ENCODE measurements at regions not wholly inside any gene's neighbourhood (a gene's known extent, or its start where the extent isn't known, plus 50 kb on each side); places are given as distances from the start of the nearest gene placed in this dataset.

DNA sequence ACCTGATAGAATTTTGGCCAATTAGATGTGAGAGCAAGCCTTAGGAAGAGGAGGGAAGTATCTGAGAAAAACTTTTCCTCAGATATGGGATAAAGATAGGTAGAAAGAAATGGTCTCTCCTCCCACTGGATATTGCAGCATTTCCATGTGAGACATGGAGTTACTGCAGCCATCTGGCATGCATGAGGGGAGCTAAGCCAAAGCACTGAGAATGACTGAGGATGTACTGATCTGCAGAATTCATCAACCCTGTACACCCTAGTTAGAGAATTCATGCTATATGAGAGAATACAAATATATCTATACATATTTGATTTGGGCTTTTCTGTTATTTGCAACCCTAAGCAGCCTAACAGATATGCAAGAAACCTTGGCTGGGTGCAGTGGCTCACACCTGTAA is 52.5 kb upstream of the RPL34 start:
- Histone ChIP-seq H3K4me1 (replicated peaks) (no peaks in the 10 kb centered on the region), H3K36me3 (no peaks in the 10 kb centered on the region), H3K27ac (no peak overlapping the region), H3K4me3 (no peak overlapping the region), H3K27me3 (replicated peaks; ENCODE audit: insufficient read depth) (no peaks in the 10 kb centered on the region), H3K9me3 (no peaks in the 10 kb centered on the region)
- TF ChIP-seq POLR2A (IDR thresholded peaks at IDR 0.05) (no peak), POLR2AphosphoS5 (IDR thresholded peaks at IDR 0.05) (no peak)
- TF ChIP-seq, protein P1, sequence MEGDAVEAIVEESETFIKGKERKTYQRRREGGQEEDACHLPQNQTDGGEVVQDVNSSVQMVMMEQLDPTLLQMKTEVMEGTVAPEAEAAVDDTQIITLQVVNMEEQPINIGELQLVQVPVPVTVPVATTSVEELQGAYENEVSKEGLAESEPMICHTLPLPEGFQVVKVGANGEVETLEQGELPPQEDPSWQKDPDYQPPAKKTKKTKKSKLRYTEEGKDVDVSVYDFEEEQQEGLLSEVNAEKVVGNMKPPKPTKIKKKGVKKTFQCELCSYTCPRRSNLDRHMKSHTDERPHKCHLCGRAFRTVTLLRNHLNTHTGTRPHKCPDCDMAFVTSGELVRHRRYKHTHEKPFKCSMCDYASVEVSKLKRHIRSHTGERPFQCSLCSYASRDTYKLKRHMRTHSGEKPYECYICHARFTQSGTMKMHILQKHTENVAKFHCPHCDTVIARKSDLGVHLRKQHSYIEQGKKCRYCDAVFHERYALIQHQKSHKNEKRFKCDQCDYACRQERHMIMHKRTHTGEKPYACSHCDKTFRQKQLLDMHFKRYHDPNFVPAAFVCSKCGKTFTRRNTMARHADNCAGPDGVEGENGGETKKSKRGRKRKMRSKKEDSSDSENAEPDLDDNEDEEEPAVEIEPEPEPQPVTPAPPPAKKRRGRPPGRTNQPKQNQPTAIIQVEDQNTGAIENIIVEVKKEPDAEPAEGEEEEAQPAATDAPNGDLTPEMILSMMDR (IDR thresholded peaks at IDR 0.05) = no peak
- intact Hi-C loops (cut with DNase I) = no loop called here
- no peak for DNase-seq (ENCODE audit: low spot score)

DNA sequence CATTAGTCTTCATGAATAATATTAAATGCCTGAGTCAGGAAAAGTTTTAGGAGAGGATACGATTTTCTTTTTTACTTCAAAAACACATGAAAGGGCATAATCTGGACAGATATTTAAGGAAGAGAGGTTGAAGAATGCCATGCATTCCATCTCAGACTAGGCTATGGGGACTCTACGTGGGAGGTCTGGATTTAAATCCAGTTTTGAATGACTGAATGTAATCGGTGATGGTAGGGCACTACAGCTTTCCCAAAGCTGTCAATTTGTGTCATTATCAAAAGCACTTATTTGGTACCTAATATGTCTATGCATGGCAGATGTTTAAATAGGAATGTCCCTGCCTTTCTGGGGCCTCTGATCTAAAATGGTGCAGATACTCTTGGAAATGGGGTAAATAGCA is 59.3 kb upstream of the RPL34 start:
- TF ChIP-seq, protein P1 (IDR thresholded peaks at IDR 0.05) = no peak
- TF ChIP-seq POLR2AphosphoS5 (IDR thresholded peaks at IDR 0.05) = no peak
- no peak for TF ChIP-seq POLR2A (IDR thresholded peaks at IDR 0.05)
- no peak overlapping the region for H3K4me3 ChIP-seq
- H3K27ac ChIP-seq = no peak overlapping the region
- intact Hi-C loops (cut with DNase I) = no loop called here
- no peaks in the 10 kb centered on the region for H3K36me3 ChIP-seq
- H3K27me3 ChIP-seq (replicated peaks; ENCODE audit: insufficient read depth) = no peaks in the 10 kb centered on the region
- no peak for DNase-seq (ENCODE audit: low spot score)
- no peaks in the 10 kb centered on the region for H3K9me3 ChIP-seq
- 48% methylated on average over 3 of the region's 3 CpGs for WGBS
- no peaks in the 10 kb centered on the region for H3K4me1 ChIP-seq (replicated peaks)

DNA sequence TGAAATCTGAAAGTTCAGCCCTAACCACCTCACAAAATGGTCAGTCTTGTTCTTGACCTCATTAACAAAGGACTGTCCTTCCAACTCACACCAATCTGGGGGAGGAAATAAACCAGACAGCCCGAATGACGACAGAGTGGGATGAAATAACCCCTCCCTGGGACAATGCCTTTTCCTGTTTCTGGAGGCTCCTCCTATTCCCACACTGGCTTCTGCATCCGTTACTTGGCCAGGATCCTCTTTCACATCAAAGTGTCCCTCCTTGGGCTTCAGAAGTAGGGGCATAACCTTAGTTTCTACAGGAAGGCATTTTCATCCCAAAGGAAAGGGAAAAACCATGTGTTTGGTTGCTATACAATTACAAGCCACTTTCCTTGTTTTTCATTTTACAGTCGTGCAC is 59.8 kb upstream of the RPL34 start:
- Histone ChIP-seq H3K4me3 (no peak overlapping the region), H3K36me3 (no peaks in the 10 kb centered on the region), H3K9me3 (no peaks in the 10 kb centered on the region), H3K4me1 (replicated peaks) (no peaks in the 10 kb centered on the region), H3K27me3 (replicated peaks; ENCODE audit: insufficient read depth) (no peaks in the 10 kb centered on the region), H3K27ac (no peak overlapping the region)
- TF ChIP-seq, protein P1 (IDR thresholded peaks at IDR 0.05) = no peak
- TF ChIP-seq POLR2AphosphoS5 (IDR thresholded peaks at IDR 0.05) = no peak
- no peak for TF ChIP-seq POLR2A (IDR thresholded peaks at IDR 0.05)
- intact Hi-C loops (cut with DNase I) = no loop called here
- no peak for DNase-seq (ENCODE audit: low spot score)
- 48% methylated on average over 4 of the region's 4 CpGs for WGBS

DNA sequence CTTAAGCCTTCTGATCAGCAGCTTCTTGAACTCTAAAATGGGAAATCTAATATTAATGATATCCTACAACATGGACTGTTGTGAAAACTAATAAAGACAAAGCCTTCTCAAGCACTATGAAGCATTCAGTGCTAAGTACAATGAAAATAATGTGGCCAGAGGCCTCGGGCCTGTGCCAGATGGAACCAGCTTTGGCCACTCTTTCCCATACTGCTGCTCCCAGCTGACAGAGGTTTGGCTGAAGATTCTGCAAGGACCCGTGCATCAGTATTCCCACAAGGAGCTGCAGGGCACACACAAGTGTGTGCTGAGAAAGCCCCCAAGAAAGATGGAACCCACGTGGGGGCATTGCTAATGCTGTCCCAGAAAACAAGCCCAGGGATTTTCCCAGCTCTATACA is 60.5 kb upstream of the RPL34 start:
- no peaks in the 10 kb centered on the region for H3K36me3 ChIP-seq
- no peak overlapping the region for H3K4me3 ChIP-seq
- H3K27ac ChIP-seq = no peak overlapping the region
- H3K4me1 ChIP-seq (replicated peaks) = no peaks in the 10 kb centered on the region
- TF ChIP-seq POLR2A (IDR thresholded peaks at IDR 0.05) (no peak), POLR2AphosphoS5 (IDR thresholded peaks at IDR 0.05) (no peak)
- TF ChIP-seq, protein P1 (IDR thresholded peaks at IDR 0.05) = no peak
- WGBS = 67% methylated on average over 3 of the region's 3 CpGs
- H3K27me3 ChIP-seq (replicated peaks; ENCODE audit: insufficient read depth) = no peaks in the 10 kb centered on the region
- no peaks in the 10 kb centered on the region for H3K9me3 ChIP-seq
- no peak for DNase-seq (ENCODE audit: low spot score)
- intact Hi-C loops (cut with DNase I) = no loop called here

DNA sequence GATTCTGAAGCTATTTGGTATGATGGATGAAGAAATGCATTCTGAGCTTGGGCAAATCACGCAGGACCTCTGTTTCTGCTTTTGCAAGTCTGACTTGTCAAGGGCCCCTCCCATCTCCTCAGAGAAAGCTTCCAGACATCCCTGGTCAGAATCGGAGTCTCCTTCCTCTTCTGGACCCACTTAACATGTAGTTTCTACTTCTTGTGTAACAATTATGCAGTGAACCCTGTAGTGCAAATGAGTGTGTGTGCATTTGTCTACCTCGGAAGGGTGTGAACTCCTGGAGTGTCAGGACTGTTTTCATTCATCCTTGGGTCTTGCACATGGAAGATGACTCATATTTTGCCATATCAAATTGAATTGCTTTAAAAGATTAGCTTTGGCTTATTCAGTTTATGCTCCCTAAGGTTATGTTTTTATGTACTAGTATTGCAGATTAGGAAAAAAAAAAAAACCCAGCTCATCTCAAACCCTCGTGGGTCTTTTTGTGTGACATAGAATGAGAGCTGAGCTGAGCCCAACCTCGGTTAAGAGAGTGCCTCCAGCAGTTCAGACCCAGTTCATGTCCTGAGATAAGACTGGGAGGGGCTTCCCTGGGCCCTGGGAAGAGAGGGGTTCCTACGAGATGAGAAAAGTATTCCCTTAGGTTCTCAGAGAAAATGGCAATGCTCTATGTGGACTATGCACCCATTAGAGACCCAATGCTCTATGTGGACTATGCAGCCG is 61.1 kb upstream of the RPL34 start:
- Histone ChIP-seq H3K27ac (no peak overlapping the region), H3K27me3 (replicated peaks; ENCODE audit: insufficient read depth) (no peaks in the 10 kb centered on the region), H3K4me3 (no peak overlapping the region), H3K4me1 (replicated peaks) (no peaks in the 10 kb centered on the region), H3K36me3 (no peaks in the 10 kb centered on the region), H3K9me3 (no peaks in the 10 kb centered on the region)
- 70% methylated on average over 7 of the region's 7 CpGs for WGBS
- intact Hi-C loops (cut with DNase I) = no loop called here
- TF ChIP-seq POLR2AphosphoS5 (IDR thresholded peaks at IDR 0.05) = no peak
- no peak for DNase-seq (ENCODE audit: low spot score)

Measured in prostate gland (tissue), 2 donors.